ENCODE measurements at regions not wholly inside any gene's neighbourhood (a gene's known extent, or its start where the extent isn't known, plus 50 kb on each side); places are given as distances from the start of the nearest gene placed in this dataset.
"Not testable (repeated sequence)": the region's sequence is repeated elsewhere in the genome, so short reads cannot be mapped to it uniquely, and the experiment has no call there.

DNA sequence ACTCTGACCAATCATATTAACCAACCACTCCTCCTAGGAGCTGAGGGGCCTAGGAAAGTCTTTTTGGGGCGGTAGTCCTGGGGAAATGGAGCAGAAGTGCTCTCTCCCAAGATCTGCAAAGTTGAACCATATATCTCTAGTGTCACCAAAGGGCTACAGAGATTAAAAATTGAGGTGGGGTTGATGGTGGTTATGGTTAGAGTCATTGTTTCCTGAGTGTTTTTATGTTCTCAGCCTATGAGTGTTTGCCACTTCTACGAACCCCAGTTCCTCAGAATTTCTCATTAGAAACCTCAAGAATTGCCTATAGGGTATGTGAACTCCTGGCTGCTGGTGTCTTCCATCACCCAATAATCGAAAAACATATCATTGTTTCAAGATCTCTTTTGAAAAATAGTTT, 217.8 kb downstream of the CDRT15L2 start:
- POLR2A ChIA-PET, result no interaction called here
- peak overlapping the region; percentile 69 for H3K4me3 Mint-ChIP-seq
- H3K27me3 Mint-ChIP-seq, result peaks cover 6% of the 10 kb centered on the region
- no peaks in the 10 kb centered on the region for H3K9me3 Mint-ChIP-seq
- H3K4me1 Mint-ChIP-seq, result peaks cover 22% of the 10 kb centered on the region
- peak; percentile 91 for ATAC-seq (ENCODE audit: low read depth)
- H3K36me3 Mint-ChIP-seq, result no peaks in the 10 kb centered on the region
- H3K27ac Mint-ChIP-seq, result peak overlapping the region; percentile 92
- no peak for DNase-seq

- no peak overlapping the region for H3K4me3 Mint-ChIP-seq
- peaks cover under 1% of the 10 kb centered on the region for H3K27me3 Mint-ChIP-seq
- ATAC-seq (ENCODE audit: low read depth) (no peak), DNase-seq (no peak)
- H3K4me1 Mint-ChIP-seq, result peaks cover 22% of the 10 kb centered on the region
- H3K27ac Mint-ChIP-seq, result no peak overlapping the region
- no peaks in the 10 kb centered on the region for H3K36me3 Mint-ChIP-seq
- POLR2A ChIA-PET, result no interaction called here
- no peaks in the 10 kb centered on the region for H3K9me3 Mint-ChIP-seq
Measured at GRCh38 chr17:20800146-20800545, 220.6 kb downstream of the CDRT15L2 start.

GRCh38 chr17:20805751-20806150, 226.2 kb downstream of the CDRT15L2 start:
- H3K4me1 Mint-ChIP-seq, result no peaks in the 10 kb centered on the region
- H3K36me3 Mint-ChIP-seq, result no peaks in the 10 kb centered on the region
- no peak overlapping the region for H3K4me3 Mint-ChIP-seq
- peaks cover 19% of the 10 kb centered on the region for H3K27me3 Mint-ChIP-seq
- ATAC-seq (ENCODE audit: low read depth) (no peak), DNase-seq (no peak)
- no peak overlapping the region for H3K27ac Mint-ChIP-seq
- POLR2A ChIA-PET, result no interaction called here
- H3K9me3 Mint-ChIP-seq, result peaks cover 8% of the 10 kb centered on the region

GRCh38 chr17:20807566-20807965, 228.0 kb downstream of the CDRT15L2 start:
- peaks cover 27% of the 10 kb centered on the region for H3K27me3 Mint-ChIP-seq
- H3K4me1 Mint-ChIP-seq; ATAC-seq (ENCODE audit: low read depth); H3K27ac Mint-ChIP-seq; DNase-seq; H3K36me3 Mint-ChIP-seq; H3K9me3 Mint-ChIP-seq; POLR2A ChIA-PET; H3K4me3 Mint-ChIP-seq: not testable (repeated sequence)

DNA sequence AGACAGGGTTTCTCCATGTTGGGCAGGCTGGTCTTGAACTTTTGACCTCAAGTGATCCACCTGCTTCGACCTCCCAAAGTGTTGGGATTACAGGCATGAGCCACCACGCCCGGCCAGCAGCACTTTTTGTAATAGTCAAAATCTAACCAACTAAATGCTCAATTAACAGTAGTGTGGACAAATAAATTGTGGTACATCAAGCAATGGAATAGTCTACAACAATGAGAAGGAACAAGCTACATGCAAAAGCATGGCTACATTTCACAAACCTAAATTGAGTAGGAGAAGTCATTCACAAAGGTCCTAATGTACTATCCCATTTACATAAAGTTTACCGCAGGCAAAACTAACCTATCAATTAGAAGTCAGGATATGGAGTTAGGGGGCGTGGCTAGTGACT, 227.4 kb downstream of the USP22 start:
- H3K36me3 Mint-ChIP-seq; H3K4me1 Mint-ChIP-seq; H3K4me3 Mint-ChIP-seq; DNase-seq; POLR2A ChIA-PET; H3K9me3 Mint-ChIP-seq; H3K27ac Mint-ChIP-seq; ATAC-seq (ENCODE audit: low read depth): not testable (repeated sequence)
- peaks cover 27% of the 10 kb centered on the region for H3K27me3 Mint-ChIP-seq

DNA sequence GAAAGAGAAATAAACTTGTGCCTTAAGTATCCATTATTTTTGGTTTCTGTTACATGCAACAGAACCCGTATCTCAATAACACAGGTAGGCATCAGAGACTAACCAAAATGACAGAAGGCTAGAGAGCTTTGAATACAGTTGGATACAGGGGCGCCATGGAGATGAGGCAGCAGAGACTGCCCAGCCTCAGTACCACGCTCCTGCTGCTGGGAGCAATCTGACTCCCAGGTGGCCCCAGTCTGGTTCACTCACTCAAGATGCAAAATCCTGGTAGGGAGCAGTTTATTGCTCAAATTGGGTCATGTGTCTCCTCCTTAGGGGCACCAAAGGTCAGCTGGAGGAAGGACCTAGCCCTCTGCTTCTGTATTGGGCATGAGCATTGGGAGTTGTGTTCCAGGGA, 218.9 kb downstream of the USP22 start:
- POLR2A ChIA-PET, result interaction anchor here (0.7 kb wide), 1 partner anchor 19 kb away, joined by 3 read pairs; no protein-coding TSS in a partner anchor

DNA sequence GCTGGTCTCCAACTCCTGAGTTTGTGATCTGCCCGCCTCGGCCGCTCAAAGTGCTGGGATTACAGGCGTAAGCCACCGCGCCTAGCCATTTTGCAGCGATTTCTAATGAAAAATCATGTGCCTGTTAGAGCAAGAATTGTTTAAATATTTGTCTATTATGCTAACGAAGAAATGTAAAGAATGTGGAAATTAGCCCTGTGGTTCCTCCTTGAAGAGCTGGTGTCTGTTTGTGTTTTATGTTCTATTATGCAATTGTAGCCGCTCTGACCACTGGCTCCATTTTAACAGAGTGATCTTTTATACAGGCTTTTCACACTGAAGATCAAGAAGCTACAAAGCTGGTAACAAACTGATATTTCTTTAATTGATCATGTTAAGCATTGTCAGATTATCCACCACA, 217.3 kb downstream of the USP22 start:
- Mint-ChIP-seq H3K4me3 (no peak overlapping the region), H3K4me1 (no peaks in the 10 kb centered on the region), H3K27me3 (peaks cover 17% of the 10 kb centered on the region), H3K36me3 (no peaks in the 10 kb centered on the region), H3K9me3 (no peaks in the 10 kb centered on the region), H3K27ac (no peak overlapping the region)
- POLR2A ChIA-PET, result no interaction called here
- ATAC-seq (ENCODE audit: low read depth), result no peak
- no peak for DNase-seq

More for the DNA sequence above, 218.9 kb downstream of the USP22 start:
- H3K27ac Mint-ChIP-seq, result no peak overlapping the region
- peaks cover 13% of the 10 kb centered on the region for H3K27me3 Mint-ChIP-seq
- no peaks in the 10 kb centered on the region for H3K4me1 Mint-ChIP-seq
- no peak overlapping the region for H3K4me3 Mint-ChIP-seq
- H3K36me3 Mint-ChIP-seq, result no peaks in the 10 kb centered on the region
- ATAC-seq (ENCODE audit: low read depth) (no peak), DNase-seq (no peak)
- H3K9me3 Mint-ChIP-seq, result no peaks in the 10 kb centered on the region

DNA sequence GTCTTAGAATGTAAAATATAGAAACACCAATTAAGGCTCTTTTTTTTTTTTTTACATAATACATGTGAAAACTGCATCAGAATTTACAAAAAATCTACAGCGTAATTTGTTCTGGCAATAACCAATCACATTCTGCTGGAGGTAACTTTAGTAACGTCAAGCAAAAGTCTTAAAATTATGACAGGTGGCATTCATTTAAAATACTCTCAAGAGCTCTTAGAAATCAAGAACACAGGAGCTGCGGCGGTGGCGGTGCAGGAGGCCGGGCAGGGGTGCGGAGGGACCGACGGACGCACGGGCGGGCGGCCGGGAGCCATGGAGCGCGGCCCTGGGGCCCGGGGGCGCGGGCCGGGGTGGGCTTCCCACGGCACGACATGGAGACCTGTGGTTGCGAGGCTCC, 202.4 kb downstream of the USP22 start:
- peak overlapping the region; percentile 35 for H3K4me3 Mint-ChIP-seq
- H3K36me3 Mint-ChIP-seq; POLR2A ChIA-PET; DNase-seq; H3K9me3 Mint-ChIP-seq; ATAC-seq (ENCODE audit: low read depth); H3K27ac Mint-ChIP-seq; H3K4me1 Mint-ChIP-seq: not testable (repeated sequence)
- peaks cover 35% of the 10 kb centered on the region for H3K27me3 Mint-ChIP-seq

- DNase-seq (peak; percentile 51), ATAC-seq (ENCODE audit: low read depth) (peak; percentile 14)
- Mint-ChIP-seq H3K4me3 (peak overlapping the region; percentile 61), H3K27me3 (peaks cover 33% of the 10 kb centered on the region)
- H3K9me3 Mint-ChIP-seq, H3K36me3 Mint-ChIP-seq, H3K4me1 Mint-ChIP-seq, POLR2A ChIA-PET, H3K27ac Mint-ChIP-seq: not testable (repeated sequence)
Measured at GRCh38 chr17:20840987-20841865, 201.6 kb downstream of the USP22 start.

DNA sequence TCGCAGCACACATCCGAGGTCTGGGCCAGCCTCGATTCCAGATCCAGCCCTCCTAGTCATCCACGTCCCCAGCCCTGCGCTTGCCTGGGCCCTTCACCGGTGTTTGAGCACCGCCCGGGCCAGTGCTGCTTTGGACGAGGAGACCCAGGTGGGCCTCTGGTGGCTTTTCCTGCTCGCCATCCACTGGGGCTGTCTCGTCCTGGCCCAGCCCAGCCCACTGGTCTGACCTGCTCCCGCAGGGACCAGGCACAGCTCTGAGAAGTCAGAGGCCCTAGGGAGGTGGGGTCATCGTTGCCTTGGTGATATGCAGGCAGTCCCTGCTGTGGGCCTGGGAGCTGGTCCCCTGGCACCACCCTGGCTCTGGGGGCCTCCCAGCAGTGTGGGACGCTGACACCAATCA, 200.8 kb downstream of the USP22 start:
- H3K9me3 Mint-ChIP-seq; DNase-seq; H3K4me1 Mint-ChIP-seq; H3K36me3 Mint-ChIP-seq; H3K27ac Mint-ChIP-seq; H3K4me3 Mint-ChIP-seq; ATAC-seq (ENCODE audit: low read depth); POLR2A ChIA-PET: not testable (repeated sequence)
- H3K27me3 Mint-ChIP-seq, result peaks cover 34% of the 10 kb centered on the region

DNA sequence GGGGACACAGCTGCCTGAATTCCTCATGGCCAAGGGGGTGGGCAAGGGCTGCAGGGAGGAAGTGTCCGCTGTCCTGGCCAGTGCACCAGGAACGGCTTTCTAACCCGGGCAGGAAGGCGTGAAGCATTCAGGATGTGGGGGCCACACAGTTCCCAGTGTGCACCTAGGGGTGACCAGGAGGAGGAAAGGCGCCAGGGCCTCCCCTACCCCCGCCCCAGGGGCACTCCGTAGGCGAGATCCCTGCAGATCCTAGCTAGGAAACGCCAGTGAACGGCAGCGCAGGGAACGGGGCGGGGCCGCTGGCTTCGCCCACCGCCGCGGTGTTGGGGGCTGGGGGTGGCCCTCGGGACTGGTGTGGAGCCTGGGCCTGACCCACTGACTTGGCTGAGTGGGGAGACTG, 199.6 kb downstream of the USP22 start:
- H3K4me3 Mint-ChIP-seq, result peak overlapping the region; percentile 39
- ATAC-seq (ENCODE audit: low read depth); H3K36me3 Mint-ChIP-seq; POLR2A ChIA-PET; H3K9me3 Mint-ChIP-seq; H3K27ac Mint-ChIP-seq; H3K4me1 Mint-ChIP-seq: not testable (repeated sequence)
- peaks cover 34% of the 10 kb centered on the region for H3K27me3 Mint-ChIP-seq
- peak; percentile 33 for DNase-seq

DNA sequence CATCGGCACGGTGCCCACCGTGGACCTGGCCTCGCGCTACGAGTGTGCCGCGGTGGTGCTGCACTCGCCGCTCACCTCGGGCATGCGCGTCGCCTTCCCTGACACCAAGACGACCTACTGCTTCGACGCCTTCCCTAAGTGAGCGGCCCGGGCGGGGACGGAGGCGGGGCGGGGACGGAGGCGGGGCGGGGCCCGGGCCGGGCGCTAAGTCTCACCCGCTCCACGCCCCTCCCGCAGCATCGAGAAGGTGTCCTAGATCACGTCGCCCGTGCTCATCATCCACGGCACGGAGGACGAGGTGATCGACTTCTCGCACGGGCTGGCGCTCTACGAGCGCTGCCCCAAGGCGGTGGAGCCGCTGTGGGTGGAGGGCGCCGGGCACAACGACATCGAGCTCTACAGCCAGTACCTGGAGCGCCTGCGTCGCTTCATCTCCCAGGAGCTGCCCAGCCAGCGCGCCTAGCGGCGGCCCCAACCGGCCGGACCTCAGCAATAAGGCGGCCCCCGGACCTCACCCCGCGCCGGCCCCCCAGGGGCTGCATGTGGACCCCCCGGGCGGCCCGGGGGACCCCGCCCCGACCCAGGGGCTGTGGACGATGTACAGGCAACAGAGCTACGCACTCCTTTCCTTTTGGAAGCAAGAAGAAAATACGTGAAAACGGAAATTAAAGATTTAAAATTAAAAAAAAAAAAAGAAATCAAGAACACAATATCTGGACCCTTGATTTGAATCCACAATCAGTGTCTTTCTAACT, 198.8 kb downstream of the USP22 start:
- H3K27ac Mint-ChIP-seq, H3K9me3 Mint-ChIP-seq, POLR2A ChIA-PET, H3K36me3 Mint-ChIP-seq, H3K4me1 Mint-ChIP-seq: not testable (repeated sequence)
- Mint-ChIP-seq H3K27me3 (peaks cover 34% of the 10 kb centered on the region), H3K4me3 (peak overlapping the region; percentile 68)
- peak; percentile 93 for ATAC-seq (ENCODE audit: low read depth)
- peak; percentile 70 for DNase-seq

DNA sequence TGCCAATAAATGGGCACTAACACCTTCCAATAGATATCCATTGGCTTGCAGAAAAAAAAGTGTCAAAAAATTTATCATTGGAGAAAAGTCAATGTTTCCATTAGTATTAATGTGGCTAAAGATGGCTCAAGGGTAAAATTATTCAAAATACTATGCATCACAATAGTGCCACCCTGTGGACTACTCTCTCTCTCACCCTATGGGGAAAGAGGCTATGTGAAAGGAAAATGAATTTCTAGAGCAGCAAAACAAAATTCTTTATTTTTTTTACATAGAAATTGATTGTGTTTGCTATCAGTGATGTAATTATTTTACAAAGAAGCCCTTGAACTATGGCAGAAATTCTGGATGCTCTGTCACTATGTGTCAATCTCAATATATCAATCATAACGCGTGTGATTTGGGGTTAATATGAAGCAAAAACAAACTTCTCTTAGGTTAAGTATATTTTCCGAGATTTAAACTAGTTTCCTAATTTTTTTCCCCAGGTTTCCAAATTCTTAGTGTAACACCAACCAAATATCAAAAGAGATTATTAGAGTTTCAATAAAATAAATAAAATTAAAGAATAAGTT, 193.9 kb downstream of the USP22 start:
- H3K27ac Mint-ChIP-seq; H3K36me3 Mint-ChIP-seq; H3K4me3 Mint-ChIP-seq; ATAC-seq (ENCODE audit: low read depth); DNase-seq; H3K9me3 Mint-ChIP-seq; POLR2A ChIA-PET: not testable (repeated sequence)
- Mint-ChIP-seq H3K4me1 (peaks cover 10% of the 10 kb centered on the region), H3K27me3 (peaks cover 27% of the 10 kb centered on the region)

Measured in activated naive CD8-positive, alpha-beta T cell treated with anti-CD3 and anti-CD28 coated beads, Interleukin-2, amount 10 ng/mL, durations not matched to agents 7 days and 5 days (primary cell).